ENCODE measurements at regions not wholly inside any gene's neighbourhood (a gene's known extent, or its start where the extent isn't known, plus 50 kb on each side); places are given as distances from the start of the nearest gene placed in this dataset.

DNA sequence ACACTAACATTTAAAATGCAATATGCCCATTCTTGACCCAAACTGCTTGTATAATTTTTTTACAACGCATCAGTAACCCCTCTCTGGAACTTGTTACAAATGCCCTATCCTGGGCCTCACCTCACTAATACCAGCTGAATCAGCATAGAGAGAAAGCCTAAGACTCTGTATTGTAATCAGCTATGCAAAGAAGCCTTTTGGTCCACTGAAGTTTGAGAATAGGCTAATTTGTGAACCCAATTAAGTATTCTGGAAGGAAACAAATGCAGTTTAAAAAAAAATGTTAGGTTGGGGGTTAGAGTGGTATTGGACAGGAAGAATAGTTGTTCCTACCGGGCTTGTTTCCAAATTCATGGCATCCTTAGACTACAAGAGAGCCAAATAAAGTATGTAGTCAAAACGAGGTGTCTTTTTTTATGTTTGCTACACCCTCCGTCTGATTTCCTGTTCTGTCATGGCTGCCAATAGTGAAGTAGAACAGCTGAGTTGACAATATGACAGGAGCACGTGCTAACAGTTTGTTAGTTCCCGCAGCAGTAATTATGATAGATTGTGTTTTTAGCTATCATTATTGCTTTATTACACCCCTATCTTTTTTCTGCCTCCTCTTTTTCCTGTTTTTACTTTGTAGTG is 1048.7 kb upstream of the NUDT12 start:
- TF ChIP-seq, protein P1, sequence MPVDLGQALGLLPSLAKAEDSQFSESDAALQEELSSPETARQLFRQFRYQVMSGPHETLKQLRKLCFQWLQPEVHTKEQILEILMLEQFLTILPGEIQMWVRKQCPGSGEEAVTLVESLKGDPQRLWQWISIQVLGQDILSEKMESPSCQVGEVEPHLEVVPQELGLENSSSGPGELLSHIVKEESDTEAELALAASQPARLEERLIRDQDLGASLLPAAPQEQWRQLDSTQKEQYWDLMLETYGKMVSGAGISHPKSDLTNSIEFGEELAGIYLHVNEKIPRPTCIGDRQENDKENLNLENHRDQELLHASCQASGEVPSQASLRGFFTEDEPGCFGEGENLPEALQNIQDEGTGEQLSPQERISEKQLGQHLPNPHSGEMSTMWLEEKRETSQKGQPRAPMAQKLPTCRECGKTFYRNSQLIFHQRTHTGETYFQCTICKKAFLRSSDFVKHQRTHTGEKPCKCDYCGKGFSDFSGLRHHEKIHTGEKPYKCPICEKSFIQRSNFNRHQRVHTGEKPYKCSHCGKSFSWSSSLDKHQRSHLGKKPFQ (tag by site-specific recombination; IDR thresholded peaks at IDR 0.05): no peak
- TF ChIP-seq GLIS1 (tag by site-specific recombination; IDR thresholded peaks at IDR 0.05) (no peak), ZNF214 (tag by site-specific recombination; IDR thresholded peaks at IDR 0.05; ENCODE audit: borderline replicate concordance) (no peak), ZNF585B (tag by site-specific recombination; IDR thresholded peaks at IDR 0.05) (no peak), ZSCAN16 (tag by site-specific recombination; IDR thresholded peaks at IDR 0.05) (no peak), ZNF184 (tag by site-specific recombination; IDR thresholded peaks at IDR 0.05) (no peak)

Data from HEK293 (cell line).